OCI-LY3 (cell line): ENCODE measurements at regions not wholly inside any gene's neighbourhood (a gene's known extent, or its start where the extent isn't known, plus 50 kb on each side); places are given as distances from the start of the nearest gene placed in this dataset.

Experiments
- H2AFZ ChIP-seq: fragments of 200-600, 300-600 bp; shearing (Covaris generic); 2 replicates; pipeline ENCODE4 v1.6.0; 2014; ENCODE audit warnings: antibody characterized with exemption, low read depth, low read length
- H3K27ac ChIP-seq: fragments of 200-600, 300-600 bp; sonication (generic); 2 replicates; pipeline ENCODE4 v1.5.1; 2014; ENCODE audit warnings: mild to moderate bottlenecking, low read length, moderate library complexity, mixed read lengths
- H3K27me3 ChIP-seq: fragments of 200-600, 300-600 bp; sonication (generic); 2 replicates; pipeline ENCODE4 v1.6.1; 2014; ENCODE audit warnings: low read depth, low read length, mixed read lengths
- H3K36me3 ChIP-seq: fragments of 200-600, 300-600 bp; sonication (generic); replicated peaks from 2 replicates; pipeline ENCODE3; 2014; ENCODE audit warnings: low read depth, low read length, mixed read lengths
- H3K4me1 ChIP-seq: fragments of 300-600, 200-600 bp; sonication (generic); 2 replicates; pipeline ENCODE4 v1.6.1; 2014; ENCODE audit warnings: low read length, mixed read lengths
- H3K4me2 ChIP-seq: fragments of 200-600, 300-600 bp; sonication (generic); 2 replicates; pipeline ENCODE4 v1.6.1; 2014; ENCODE audit warnings: low read length, mixed read lengths
- H3K4me3 ChIP-seq: fragments of 300-600, 200-600 bp; sonication (generic); 2 replicates; pipeline ENCODE4 v1.5.1; 2014; ENCODE audit warnings: antibody characterized with exemption, mild to moderate bottlenecking, low read length, moderate library complexity
- H3K79me2 ChIP-seq: fragments of 300-600, 200-600 bp; shearing (Covaris generic); 2 replicates; pipeline ENCODE4 v1.6.1; 2014; ENCODE audit warnings: mild to moderate bottlenecking, low read length, mixed read lengths
- H3K9ac ChIP-seq: fragments of 300-600, 200-600 bp; shearing (Covaris generic); 2 replicates; pipeline ENCODE4 v1.6.0; 2014; ENCODE audit warnings: mild to moderate bottlenecking, low read length, moderate library complexity
- H3K9me3 ChIP-seq: fragments of 200-600, 300-600 bp; shearing (Covaris generic); 2 replicates; pipeline ENCODE4 v1.6.1; 2014; ENCODE audit warnings: low read length, mixed read lengths; ENCODE audit not compliant: insufficient read depth
- H4K20me1 ChIP-seq: fragments of 200-600, 300-600 bp; sonication (generic); 2 replicates; pipeline ENCODE4 v1.6.1; 2016; ENCODE audit warnings: low read length, mixed read lengths; ENCODE audit not compliant: insufficient read depth
- CTCF ChIP-seq: fragments of 200-600, 300-600 bp; sonication (generic); IDR thresholded peaks from 2 replicates; pipeline ENCODE4 v1.5.1; 2014; ENCODE audit warnings: antibody characterized with exemption, low read length, low read depth
- EZH2phosphoT487 ChIP-seq: fragments of 200-600 bp; shearing (Covaris generic); IDR thresholded peaks from 2 replicates; pipeline ENCODE4 v1.6.1; 2018; ENCODE audit warnings: antibody characterized with exemption, mixed run types, low read depth

GRCh38 chr1:193321242-193321840 is 134.9 kb upstream of the B3GALT2 start:
- TF ChIP-seq CTCF (no peak), EZH2phosphoT487 (no peak)

GRCh38 chr1:193320270-193320669 is 133.9 kb upstream of the B3GALT2 start:
- no peak overlapping the region for H3K4me3 ChIP-seq

More at GRCh38 chr1:193321242-193321840, 134.9 kb upstream of the B3GALT2 start:
- Histone ChIP-seq H3K79me2 (no peaks in the 10 kb centered on the region), H3K9ac (no peak overlapping the region), H3K4me2 (no peak overlapping the region), H3K36me3 (no peaks in the 10 kb centered on the region), H2AFZ (no peak overlapping the region), H3K4me3 (no peak overlapping the region), H3K9me3 (0 out of 2 replicates have a peak, but pooled peaks cover 16% of the 10 kb centered on the region), H3K27me3 (no peaks in the 10 kb centered on the region), H3K4me1 (no peaks in the 10 kb centered on the region), H3K27ac (no peak overlapping the region), H4K20me1 (no peaks in the 10 kb centered on the region)

GRCh38 chr1:193318347-193318746 is 131.9 kb upstream of the B3GALT2 start:
- H3K9me3 ChIP-seq, result 0 out of 2 replicates have a peak, but pooled peaks cover 16% of the 10 kb centered on the region
- no peak overlapping the region for H3K4me3 ChIP-seq
- no peak for TF ChIP-seq EZH2phosphoT487
- TF ChIP-seq CTCF, result no peak
- no peak overlapping the region for H3K27ac ChIP-seq
- H3K36me3 ChIP-seq, result no peaks in the 10 kb centered on the region
- H4K20me1 ChIP-seq, result no peaks in the 10 kb centered on the region
- H3K4me1 ChIP-seq, result no peaks in the 10 kb centered on the region
- H3K27me3 ChIP-seq, result no peaks in the 10 kb centered on the region
- H3K9ac ChIP-seq, result no peak overlapping the region
- H3K4me2 ChIP-seq, result no peak overlapping the region
- H3K79me2 ChIP-seq, result no peaks in the 10 kb centered on the region
- H2AFZ ChIP-seq, result no peak overlapping the region

More at GRCh38 chr1:193320270-193320669, 133.9 kb upstream of the B3GALT2 start:
- no peaks in the 10 kb centered on the region for H3K36me3 ChIP-seq
- H3K4me1 ChIP-seq, result no peaks in the 10 kb centered on the region
- 0 out of 2 replicates have a peak, but pooled peaks cover 16% of the 10 kb centered on the region for H3K9me3 ChIP-seq
- H3K27me3 ChIP-seq, result no peaks in the 10 kb centered on the region
- no peak overlapping the region for H3K27ac ChIP-seq
- no peak overlapping the region for H3K9ac ChIP-seq
- H2AFZ ChIP-seq, result no peak overlapping the region
- no peaks in the 10 kb centered on the region for H3K79me2 ChIP-seq
- no peak for TF ChIP-seq CTCF
- TF ChIP-seq EZH2phosphoT487, result no peak
- no peak overlapping the region for H3K4me2 ChIP-seq
- H4K20me1 ChIP-seq, result no peaks in the 10 kb centered on the region

- H3K4me3 ChIP-seq, result no peak overlapping the region
- H3K27ac ChIP-seq, result no peak overlapping the region
- H3K36me3 ChIP-seq, result no peaks in the 10 kb centered on the region
- TF ChIP-seq CTCF (no peak), EZH2phosphoT487 (no peak)
- no peak overlapping the region for H2AFZ ChIP-seq
- H3K4me1 ChIP-seq, result no peaks in the 10 kb centered on the region
- no peaks in the 10 kb centered on the region for H3K27me3 ChIP-seq
- H3K9me3 ChIP-seq, result 0 out of 2 replicates have a peak, but pooled peaks cover 6% of the 10 kb centered on the region
- no peak overlapping the region for H3K4me2 ChIP-seq
- H4K20me1 ChIP-seq, result no peaks in the 10 kb centered on the region
- no peaks in the 10 kb centered on the region for H3K79me2 ChIP-seq
- H3K9ac ChIP-seq, result no peak overlapping the region
Observed at GRCh38 chr1:193313354-193314140, 127.1 kb upstream of the B3GALT2 start.
